ENCODE measurements at regions not wholly inside any gene's neighbourhood (a gene's known extent, or its start where the extent isn't known, plus 50 kb on each side); places are given as distances from the start of the nearest gene placed in this dataset.

DNA sequence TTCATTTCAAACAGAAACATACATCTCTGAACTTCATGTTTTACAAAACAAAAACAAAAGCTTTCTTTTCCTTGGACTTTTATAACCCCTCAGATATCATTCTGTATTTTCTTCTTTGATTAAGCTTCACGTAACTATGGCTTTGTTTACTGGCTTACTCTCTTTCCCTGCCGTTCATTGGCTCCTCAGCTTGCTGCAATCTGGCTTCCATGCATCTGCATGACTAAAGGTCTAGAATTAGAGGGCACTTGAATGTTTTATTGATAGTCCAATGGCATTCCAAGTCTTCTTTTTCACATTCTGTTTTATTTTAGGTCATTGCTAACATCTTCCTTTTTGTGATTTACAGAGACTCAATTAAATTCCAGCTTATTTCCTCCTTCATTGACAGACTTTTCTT is 487.6 kb downstream of the GRXCR1 start:
- Histone ChIP-seq H3K9me3 (ENCODE audit: low read length) (no peaks in the 10 kb centered on the region), H3K4me3 (ENCODE audit: low read depth, low read length, poor library complexity, severe bottlenecking) (no peak overlapping the region), H3K36me3 (ENCODE audit: insufficient read depth, low read length) (no peaks in the 10 kb centered on the region), H3K79me2 (ENCODE audit: insufficient read depth, low read depth, low read length) (no peaks in the 10 kb centered on the region), H3K4me2 (ENCODE audit: low read length) (no peak overlapping the region), H2AFZ (ENCODE audit: low read length) (no peak overlapping the region), H3K4me1 (ENCODE audit: insufficient read depth, low read length, poor library complexity, severe bottlenecking) (no peaks in the 10 kb centered on the region), H3K27ac (ENCODE audit: low read depth, low read length, poor library complexity, severe bottlenecking) (no peak overlapping the region), H3K9me2 (ENCODE audit: insufficient read depth, low read length) (no peaks in the 10 kb centered on the region), H4K20me1 (ENCODE audit: insufficient read depth, low read length) (no peaks in the 10 kb centered on the region)
- intact Hi-C loops (cut with micrococcal nuclease; ENCODE audit: unreplicated experiment) = no loop called here
- ChIA-PET POLR2A (no interaction called here), CTCF (ENCODE audit: unreplicated experiment) (no interaction called here)
- DNase-seq (ENCODE audit: low spot score) = no peak
- no TSS peak for BruUV-seq (replicated peaks)
- TF ChIP-seq EZH2phosphoT487 (IDR thresholded peaks at IDR 0.05; ENCODE audit: borderline replicate concordance, low read depth, low read length) = no peak
- TF ChIP-seq, protein P1, sequence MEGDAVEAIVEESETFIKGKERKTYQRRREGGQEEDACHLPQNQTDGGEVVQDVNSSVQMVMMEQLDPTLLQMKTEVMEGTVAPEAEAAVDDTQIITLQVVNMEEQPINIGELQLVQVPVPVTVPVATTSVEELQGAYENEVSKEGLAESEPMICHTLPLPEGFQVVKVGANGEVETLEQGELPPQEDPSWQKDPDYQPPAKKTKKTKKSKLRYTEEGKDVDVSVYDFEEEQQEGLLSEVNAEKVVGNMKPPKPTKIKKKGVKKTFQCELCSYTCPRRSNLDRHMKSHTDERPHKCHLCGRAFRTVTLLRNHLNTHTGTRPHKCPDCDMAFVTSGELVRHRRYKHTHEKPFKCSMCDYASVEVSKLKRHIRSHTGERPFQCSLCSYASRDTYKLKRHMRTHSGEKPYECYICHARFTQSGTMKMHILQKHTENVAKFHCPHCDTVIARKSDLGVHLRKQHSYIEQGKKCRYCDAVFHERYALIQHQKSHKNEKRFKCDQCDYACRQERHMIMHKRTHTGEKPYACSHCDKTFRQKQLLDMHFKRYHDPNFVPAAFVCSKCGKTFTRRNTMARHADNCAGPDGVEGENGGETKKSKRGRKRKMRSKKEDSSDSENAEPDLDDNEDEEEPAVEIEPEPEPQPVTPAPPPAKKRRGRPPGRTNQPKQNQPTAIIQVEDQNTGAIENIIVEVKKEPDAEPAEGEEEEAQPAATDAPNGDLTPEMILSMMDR (conservative IDR thresholded peaks at IDR 0.05; ENCODE audit: low read length) = no peak

DNA sequence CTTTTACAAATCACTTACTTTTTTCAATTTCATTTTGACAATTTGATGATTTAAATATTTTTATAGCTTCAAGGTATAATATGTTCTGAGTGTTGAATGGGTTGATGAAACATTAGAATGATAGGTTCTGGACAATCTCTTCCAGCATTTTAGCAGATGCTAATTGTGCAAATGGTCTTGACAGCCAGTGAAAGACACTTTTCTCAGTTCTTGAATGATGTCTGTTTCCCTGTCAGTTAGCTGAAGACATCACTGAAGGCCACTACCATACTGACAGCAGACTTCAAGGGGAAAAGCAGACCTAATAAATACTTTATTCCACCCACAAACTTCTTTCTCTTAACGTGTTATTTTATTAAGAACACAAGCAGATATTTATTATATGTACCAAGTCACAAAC is 498.6 kb downstream of the GRXCR1 start:
- TF ChIP-seq EZH2phosphoT487 (IDR thresholded peaks at IDR 0.05; ENCODE audit: borderline replicate concordance, low read depth, low read length) = no peak
- TF ChIP-seq, protein P1 (conservative IDR thresholded peaks at IDR 0.05; ENCODE audit: low read length) = no peak
- Histone ChIP-seq H3K4me2 (ENCODE audit: low read length) (no peak overlapping the region), H3K27ac (ENCODE audit: low read depth, low read length, poor library complexity, severe bottlenecking) (no peak overlapping the region), H3K79me2 (ENCODE audit: insufficient read depth, low read depth, low read length) (no peaks in the 10 kb centered on the region), H3K9me2 (ENCODE audit: insufficient read depth, low read length) (no peaks in the 10 kb centered on the region), H3K36me3 (ENCODE audit: insufficient read depth, low read length) (no peaks in the 10 kb centered on the region), H2AFZ (ENCODE audit: low read length) (no peak overlapping the region), H3K4me3 (ENCODE audit: low read depth, low read length, poor library complexity, severe bottlenecking) (no peak overlapping the region), H4K20me1 (ENCODE audit: insufficient read depth, low read length) (no peaks in the 10 kb centered on the region), H3K9me3 (ENCODE audit: low read length) (no peaks in the 10 kb centered on the region), H3K4me1 (ENCODE audit: insufficient read depth, low read length, poor library complexity, severe bottlenecking) (no peaks in the 10 kb centered on the region)
- no peak for DNase-seq (ENCODE audit: low spot score)
- intact Hi-C loops (cut with micrococcal nuclease; ENCODE audit: unreplicated experiment) = no loop called here
- ChIA-PET CTCF (ENCODE audit: unreplicated experiment) (no interaction called here), POLR2A (no interaction called here)
- no TSS peak for BruUV-seq (replicated peaks)

DNA sequence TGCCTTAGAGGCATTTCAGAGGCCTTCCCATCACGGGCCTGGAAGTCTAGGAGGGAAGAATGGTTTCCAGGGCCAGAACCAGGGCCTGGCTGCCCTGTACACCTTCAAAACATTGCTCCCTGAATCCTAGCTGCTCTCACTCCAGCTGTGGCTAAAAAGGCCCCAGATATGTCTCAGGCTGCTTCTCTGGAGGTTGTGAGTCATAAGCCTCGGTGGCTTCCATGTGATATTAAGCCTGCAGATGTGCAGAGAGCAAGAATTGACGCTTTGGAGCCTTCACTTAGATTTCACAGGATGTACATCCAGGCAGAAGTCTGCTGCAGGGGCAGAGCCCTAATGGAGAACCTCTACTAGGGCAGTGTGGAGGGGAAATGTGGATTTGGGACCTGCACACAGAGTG is 502.5 kb downstream of the GRXCR1 start:
- Histone ChIP-seq H3K79me2 (ENCODE audit: insufficient read depth, low read depth, low read length) (no peaks in the 10 kb centered on the region), H3K9me3 (ENCODE audit: low read length) (no peaks in the 10 kb centered on the region), H3K9me2 (ENCODE audit: insufficient read depth, low read length) (no peaks in the 10 kb centered on the region), H3K27ac (ENCODE audit: low read depth, low read length, poor library complexity, severe bottlenecking) (no peak overlapping the region), H2AFZ (ENCODE audit: low read length) (no peak overlapping the region), H3K36me3 (ENCODE audit: insufficient read depth, low read length) (no peaks in the 10 kb centered on the region), H3K4me2 (ENCODE audit: low read length) (no peak overlapping the region), H3K4me1 (ENCODE audit: insufficient read depth, low read length, poor library complexity, severe bottlenecking) (no peaks in the 10 kb centered on the region), H4K20me1 (ENCODE audit: insufficient read depth, low read length) (no peaks in the 10 kb centered on the region), H3K4me3 (ENCODE audit: low read depth, low read length, poor library complexity, severe bottlenecking) (no peak overlapping the region)
- no TSS peak for BruUV-seq (replicated peaks)
- intact Hi-C loops (cut with micrococcal nuclease; ENCODE audit: unreplicated experiment) = no loop called here
- ChIA-PET CTCF (ENCODE audit: unreplicated experiment) (no interaction called here), POLR2A (no interaction called here)
- TF ChIP-seq, protein P1 (conservative IDR thresholded peaks at IDR 0.05; ENCODE audit: low read length) = no peak
- DNase-seq (ENCODE audit: low spot score) = no peak
